Uterus (tissue), 3 donors: ENCODE measurements at regions not wholly inside any gene's neighbourhood (a gene's known extent, or its start where the extent isn't known, plus 50 kb on each side); places are given as distances from the start of the nearest gene placed in this dataset.
"Not testable (repeated sequence)": the region's sequence is repeated elsewhere in the genome, so short reads cannot be mapped to it uniquely, and the experiment has no call there.

Experiments used
- DNase-seq, 2 donors: peaks; one replicate each; pipeline ENCODE4 v3.0.0-alpha.2; 2019 to 2020
- H3K27ac ChIP-seq, 2 donors: fragments of 200-600 bp; sonication (generic); 1 replicate in 1 of 2; 2 replicates in 1 of 2; pipeline ENCODE4 v1.5.1; 2016 to 2018
- H3K27me3 ChIP-seq, 2 donors: fragments of 200-600 bp; sonication (generic); one replicate each; pipeline ENCODE4 v1.5.1; 2018 to 2019; ENCODE audit warnings: control low read depth in 1 of 2
- H3K36me3 ChIP-seq, 2 donors: fragments of 200-600 bp; sonication (generic); one replicate each; pipeline ENCODE4 v1.5.1; 2019; ENCODE audit warnings: control low read depth in 1 of 2
- H3K4me1 ChIP-seq, 2 donors: fragments of 200-600 bp; sonication (generic); one replicate each; pipeline ENCODE4 v1.5.1; 2018 to 2019; ENCODE audit warnings: control low read depth in 1 of 2
- H3K4me3 ChIP-seq, 2 donors: fragments of 200-600 bp; sonication (generic); 1 replicate in 1 of 2; 2 replicates in 1 of 2; pipeline ENCODE4 v1.5.1; 2018 to 2019; ENCODE audit warnings: mild to moderate bottlenecking in 1 of 2
- H3K9me3 ChIP-seq, 2 donors: fragments of 200-600 bp; sonication (generic); one replicate each; pipeline ENCODE4 v1.5.1; 2019; ENCODE audit warnings: control low read depth in 1 of 2
- CTCF ChIP-seq, 4 experiments: fragments of 200-600 bp in 2 of 4; fragments of 450-650 bp in 2 of 4; sonication (generic) in 2 of 4; IDR thresholded peaks; one replicate each; pipeline ENCODE4 v1.5.1; 2016 to 2019; ENCODE audit warnings: antibody characterized with exemption in 4 of 4, mild to moderate bottlenecking in 2 of 4, moderate library complexity in 1 of 4
- POLR2A ChIP-seq, 2 donors: fragments of 450-650 bp; IDR thresholded peaks; one replicate each; pipeline ENCODE4 v1.6.1; 2016; ENCODE audit warnings: antibody characterized with exemption in 2 of 2, mild to moderate bottlenecking in 1 of 2, moderate library complexity in 1 of 2
- intact Hi-C: fragments of 100-400 bp; cut with DNase I; formaldehyde crosslinking; loops from one replicate; pipeline ENCODE4 v1.15.1; 2023; ENCODE audit warnings: low total_unique reads
- donor health status: DM: yes; HTN: yes; CAD: no.

GRCh38 chr1:184181044-184181443 is 129.5 kb downstream of the TSEN15 start:
- Histone ChIP-seq H3K27ac (no peak overlapping the region), H3K27me3 (no peaks in the 10 kb centered on the region), H3K4me3 (no peak overlapping the region), H3K9me3 (no peaks in the 10 kb centered on the region), H3K36me3 (no peaks in the 10 kb centered on the region), H3K4me1 (no peaks in the 10 kb centered on the region)
- intact Hi-C loops: no loop called here
- TF ChIP-seq POLR2A (IDR thresholded peaks at IDR 0.05) (no peak), CTCF (IDR thresholded peaks at IDR 0.05) (no peak)
- no peak for DNase-seq

GRCh38 chr1:184183919-184184318 is 132.4 kb downstream of the TSEN15 start:
- H3K27me3 ChIP-seq: no peaks in the 10 kb centered on the region
- H3K36me3 ChIP-seq: no peaks in the 10 kb centered on the region
- intact Hi-C loops: no loop called here
- H3K4me1 ChIP-seq: no peaks in the 10 kb centered on the region
- no peaks in the 10 kb centered on the region for H3K9me3 ChIP-seq
- TF ChIP-seq CTCF (IDR thresholded peaks at IDR 0.05) (no peak), POLR2A (IDR thresholded peaks at IDR 0.05) (no peak)
- no peak overlapping the region for H3K4me3 ChIP-seq
- no peak overlapping the region for H3K27ac ChIP-seq
- no peak for DNase-seq

- H3K4me3 ChIP-seq, intact Hi-C loops, H3K9me3 ChIP-seq: not testable (repeated sequence)
Measured at GRCh38 chr1:184184614-184185013, 133.1 kb downstream of the TSEN15 start.

GRCh38 chr1:184185347-184185746 is 133.8 kb downstream of the TSEN15 start:
- no peaks in the 10 kb centered on the region for H3K36me3 ChIP-seq
- no peak overlapping the region for H3K27ac ChIP-seq
- no peak overlapping the region for H3K4me3 ChIP-seq
- H3K4me1 ChIP-seq: no peaks in the 10 kb centered on the region
- intact Hi-C loops: no loop called here
- no peaks in the 10 kb centered on the region for H3K27me3 ChIP-seq
- TF ChIP-seq POLR2A (IDR thresholded peaks at IDR 0.05) (no peak), CTCF (IDR thresholded peaks at IDR 0.05) (no peak)
- DNase-seq: no peak
- H3K9me3 ChIP-seq: no peaks in the 10 kb centered on the region

More at GRCh38 chr1:184184614-184185013, 133.1 kb downstream of the TSEN15 start:
- not testable (repeated sequence) for DNase-seq, H3K4me1 ChIP-seq, H3K36me3 ChIP-seq, H3K27me3 ChIP-seq, H3K27ac ChIP-seq

- no peak for DNase-seq
- Histone ChIP-seq H3K36me3 (no peaks in the 10 kb centered on the region), H3K27me3 (no peaks in the 10 kb centered on the region), H3K4me1 (no peaks in the 10 kb centered on the region), H3K9me3 (no peaks in the 10 kb centered on the region), H3K4me3 (no peak overlapping the region), H3K27ac (no peak overlapping the region)
- TF ChIP-seq CTCF (IDR thresholded peaks at IDR 0.05) (no peak), POLR2A (IDR thresholded peaks at IDR 0.05) (no peak)
- intact Hi-C loops: no loop called here
Measured at GRCh38 chr1:184186167-184186566, 134.6 kb downstream of the TSEN15 start.

- no peak overlapping the region for H3K4me3 ChIP-seq
- H3K4me1 ChIP-seq: no peaks in the 10 kb centered on the region
- no peaks in the 10 kb centered on the region for H3K9me3 ChIP-seq
- intact Hi-C loops: no loop called here
- no peaks in the 10 kb centered on the region for H3K36me3 ChIP-seq
- no peaks in the 10 kb centered on the region for H3K27me3 ChIP-seq
- no peak overlapping the region for H3K27ac ChIP-seq
- DNase-seq: no peak
- TF ChIP-seq CTCF (IDR thresholded peaks at IDR 0.05): no peak
- TF ChIP-seq POLR2A (IDR thresholded peaks at IDR 0.05): no peak
Measured at GRCh38 chr1:184187097-184187496, 135.6 kb downstream of the TSEN15 start.
